OCI-M2 (cell line): ENCODE measurements at regions not wholly inside any gene's neighbourhood (a gene's known extent, or its start where the extent isn't known, plus 50 kb on each side); places are given as distances from the start of the nearest gene placed in this dataset.
"Not testable (repeated sequence)": the region's sequence is repeated elsewhere in the genome, so short reads cannot be mapped to it uniquely, and the experiment has no call there.

Experiments
- DNase-seq: peaks from one replicate; lab custom pipeline; 2025; ENCODE audit not compliant: unreplicated experiment; lab: John Stamatoyannopoulos, UW

- DNase-seq: no peak
These were observed 166.3 kb upstream of the NR5A2 start for GRCh38 chr1:199861020-199861795.

GRCh38 chr1:199862047-199862446, 165.5 kb upstream of the NR5A2 start:
- DNase-seq: no peak

GRCh38 chr1:199866210-199866617, 161.3 kb upstream of the NR5A2 start:
- no peak for DNase-seq

GRCh38 chr1:199867601-199868000, 159.9 kb upstream of the NR5A2 start:
- DNase-seq: no peak

GRCh38 chr1:199868777-199869176, 158.7 kb upstream of the NR5A2 start:
- no peak for DNase-seq

GRCh38 chr1:199875337-199875736, 152.2 kb upstream of the NR5A2 start:
- DNase-seq: no peak

- DNase-seq: no peak
These were observed 151.7 kb upstream of the NR5A2 start for GRCh38 chr1:199875856-199876255.

GRCh38 chr1:199877526-199878384, 149.8 kb upstream of the NR5A2 start:
- DNase-seq: no peak

GRCh38 chr1:199878823-199879222, 148.7 kb upstream of the NR5A2 start:
- DNase-seq: no peak

GRCh38 chr1:199898654-199899053, 128.9 kb upstream of the NR5A2 start:
- DNase-seq: no peak

- DNase-seq: no peak
These were observed 126.2 kb upstream of the NR5A2 start for GRCh38 chr1:199901341-199901740.

- DNase-seq: no peak
These were observed 120.1 kb upstream of the NR5A2 start for GRCh38 chr1:199907361-199907760.

GRCh38 chr1:199909137-199909536, 118.4 kb upstream of the NR5A2 start:
- DNase-seq: no peak

GRCh38 chr1:199913318-199913717, 114.2 kb upstream of the NR5A2 start:
- no peak for DNase-seq

- no peak for DNase-seq
These were observed 113.0 kb upstream of the NR5A2 start for GRCh38 chr1:199914546-199914945.

- no peak for DNase-seq
These were observed 109.2 kb upstream of the NR5A2 start for GRCh38 chr1:199918196-199918769.

- no peak for DNase-seq
These were observed 106.9 kb upstream of the NR5A2 start for GRCh38 chr1:199920635-199921034.

- no peak for DNase-seq
These were observed 98.0 kb upstream of the NR5A2 start for GRCh38 chr1:199929556-199929955.

- DNase-seq: not testable (repeated sequence)
These were observed 97.4 kb upstream of the NR5A2 start for GRCh38 chr1:199930067-199930466.

GRCh38 chr1:199931666-199932377, 95.7 kb upstream of the NR5A2 start:
- peak; percentile 3 for DNase-seq

GRCh38 chr1:199932462-199932861, 95.0 kb upstream of the NR5A2 start:
- no peak for DNase-seq
